GM21515 (cell line): ENCODE measurements at regions not wholly inside any gene's neighbourhood (a gene's known extent, or its start where the extent isn't known, plus 50 kb on each side); places are given as distances from the start of the nearest gene placed in this dataset.

Source experiments
- ATAC-seq: cut with Tn5 transposase; IDR thresholded peaks from one replicate; pipeline ENCODE4 v1.9.1; 2021; ENCODE audit not compliant: unreplicated experiment

GRCh38 chr16:85501900-85502299 lies 111.2 kb upstream of the GSE1 start:
- ATAC-seq: no peak

- ATAC-seq: no peak
Observed at GRCh38 chr16:85502357-85502756, 110.8 kb upstream of the GSE1 start.

- no peak for ATAC-seq
Observed at GRCh38 chr16:85503679-85504231, 109.4 kb upstream of the GSE1 start.

GRCh38 chr16:85504242-85504641 lies 108.9 kb upstream of the GSE1 start:
- ATAC-seq: no peak

- ATAC-seq: no peak
Observed at GRCh38 chr16:85505794-85506634, 107.1 kb upstream of the GSE1 start.

GRCh38 chr16:85506635-85506911 lies 106.5 kb upstream of the GSE1 start:
- ATAC-seq: no peak

GRCh38 chr16:85507342-85507741 lies 105.8 kb upstream of the GSE1 start:
- ATAC-seq: no peak

- ATAC-seq: no peak
Observed at GRCh38 chr16:85508388-85508787, 104.7 kb upstream of the GSE1 start.

- ATAC-seq: no peak
Observed at GRCh38 chr16:85508993-85509392, 104.1 kb upstream of the GSE1 start.

GRCh38 chr16:85510041-85510659 lies 103.0 kb upstream of the GSE1 start:
- no peak for ATAC-seq

GRCh38 chr16:85511938-85512807 lies 100.9 kb upstream of the GSE1 start:
- ATAC-seq: no peak

- ATAC-seq: no peak
Observed at GRCh38 chr16:85512808-85513115, 100.4 kb upstream of the GSE1 start.

GRCh38 chr16:85513180-85513579 lies 99.9 kb upstream of the GSE1 start:
- ATAC-seq: no peak

GRCh38 chr16:85513649-85514048 lies 99.5 kb upstream of the GSE1 start:
- ATAC-seq: no peak

- ATAC-seq: no peak
Observed at GRCh38 chr16:85514295-85514597, 98.9 kb upstream of the GSE1 start.

- no peak for ATAC-seq
Observed at GRCh38 chr16:85514598-85515318, 98.4 kb upstream of the GSE1 start.

GRCh38 chr16:85515319-85515745 lies 97.8 kb upstream of the GSE1 start:
- no peak for ATAC-seq

GRCh38 chr16:85515830-85516397 lies 97.2 kb upstream of the GSE1 start:
- no peak for ATAC-seq

GRCh38 chr16:85517154-85517553 lies 96.0 kb upstream of the GSE1 start:
- ATAC-seq: no peak

GRCh38 chr16:85517563-85518179 lies 95.5 kb upstream of the GSE1 start:
- no peak for ATAC-seq
